H1 (cell line): ENCODE measurements at regions not wholly inside any gene's neighbourhood (a gene's known extent, or its start where the extent isn't known, plus 50 kb on each side); places are given as distances from the start of the nearest gene placed in this dataset.

Experiments used
- TF ChIP-seq, protein P1 (sequence below): fragments of 300-600 bp; sonication (generic); IDR thresholded peaks from 2 replicates; pipeline ENCODE4 v1.7.1; 2012; ENCODE audit warnings: low read length, moderate library complexity, mild to moderate bottlenecking, inconsistent platforms; ENCODE audit not compliant: insufficient replicate concordance

DNA sequence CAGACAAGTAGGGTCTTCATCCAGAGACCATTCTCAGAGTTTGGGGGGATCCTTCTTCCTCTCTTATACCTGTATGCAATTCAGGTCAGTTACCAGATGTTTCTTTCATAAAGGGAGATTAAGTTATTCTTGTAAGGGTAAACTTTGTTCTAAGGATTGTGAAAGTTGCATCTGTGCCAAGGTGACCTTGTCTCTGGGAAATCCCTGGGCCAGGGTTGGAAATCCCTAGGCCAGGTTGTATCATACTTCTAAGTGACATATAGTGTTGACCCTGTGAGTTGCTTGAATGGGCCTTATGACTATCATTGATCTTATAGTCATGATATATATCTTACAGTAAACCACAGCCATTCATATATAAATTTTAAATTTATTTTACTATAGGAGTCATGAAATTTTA, 436.9 kb downstream of the RMST start (continued):
- TF ChIP-seq, protein P1, sequence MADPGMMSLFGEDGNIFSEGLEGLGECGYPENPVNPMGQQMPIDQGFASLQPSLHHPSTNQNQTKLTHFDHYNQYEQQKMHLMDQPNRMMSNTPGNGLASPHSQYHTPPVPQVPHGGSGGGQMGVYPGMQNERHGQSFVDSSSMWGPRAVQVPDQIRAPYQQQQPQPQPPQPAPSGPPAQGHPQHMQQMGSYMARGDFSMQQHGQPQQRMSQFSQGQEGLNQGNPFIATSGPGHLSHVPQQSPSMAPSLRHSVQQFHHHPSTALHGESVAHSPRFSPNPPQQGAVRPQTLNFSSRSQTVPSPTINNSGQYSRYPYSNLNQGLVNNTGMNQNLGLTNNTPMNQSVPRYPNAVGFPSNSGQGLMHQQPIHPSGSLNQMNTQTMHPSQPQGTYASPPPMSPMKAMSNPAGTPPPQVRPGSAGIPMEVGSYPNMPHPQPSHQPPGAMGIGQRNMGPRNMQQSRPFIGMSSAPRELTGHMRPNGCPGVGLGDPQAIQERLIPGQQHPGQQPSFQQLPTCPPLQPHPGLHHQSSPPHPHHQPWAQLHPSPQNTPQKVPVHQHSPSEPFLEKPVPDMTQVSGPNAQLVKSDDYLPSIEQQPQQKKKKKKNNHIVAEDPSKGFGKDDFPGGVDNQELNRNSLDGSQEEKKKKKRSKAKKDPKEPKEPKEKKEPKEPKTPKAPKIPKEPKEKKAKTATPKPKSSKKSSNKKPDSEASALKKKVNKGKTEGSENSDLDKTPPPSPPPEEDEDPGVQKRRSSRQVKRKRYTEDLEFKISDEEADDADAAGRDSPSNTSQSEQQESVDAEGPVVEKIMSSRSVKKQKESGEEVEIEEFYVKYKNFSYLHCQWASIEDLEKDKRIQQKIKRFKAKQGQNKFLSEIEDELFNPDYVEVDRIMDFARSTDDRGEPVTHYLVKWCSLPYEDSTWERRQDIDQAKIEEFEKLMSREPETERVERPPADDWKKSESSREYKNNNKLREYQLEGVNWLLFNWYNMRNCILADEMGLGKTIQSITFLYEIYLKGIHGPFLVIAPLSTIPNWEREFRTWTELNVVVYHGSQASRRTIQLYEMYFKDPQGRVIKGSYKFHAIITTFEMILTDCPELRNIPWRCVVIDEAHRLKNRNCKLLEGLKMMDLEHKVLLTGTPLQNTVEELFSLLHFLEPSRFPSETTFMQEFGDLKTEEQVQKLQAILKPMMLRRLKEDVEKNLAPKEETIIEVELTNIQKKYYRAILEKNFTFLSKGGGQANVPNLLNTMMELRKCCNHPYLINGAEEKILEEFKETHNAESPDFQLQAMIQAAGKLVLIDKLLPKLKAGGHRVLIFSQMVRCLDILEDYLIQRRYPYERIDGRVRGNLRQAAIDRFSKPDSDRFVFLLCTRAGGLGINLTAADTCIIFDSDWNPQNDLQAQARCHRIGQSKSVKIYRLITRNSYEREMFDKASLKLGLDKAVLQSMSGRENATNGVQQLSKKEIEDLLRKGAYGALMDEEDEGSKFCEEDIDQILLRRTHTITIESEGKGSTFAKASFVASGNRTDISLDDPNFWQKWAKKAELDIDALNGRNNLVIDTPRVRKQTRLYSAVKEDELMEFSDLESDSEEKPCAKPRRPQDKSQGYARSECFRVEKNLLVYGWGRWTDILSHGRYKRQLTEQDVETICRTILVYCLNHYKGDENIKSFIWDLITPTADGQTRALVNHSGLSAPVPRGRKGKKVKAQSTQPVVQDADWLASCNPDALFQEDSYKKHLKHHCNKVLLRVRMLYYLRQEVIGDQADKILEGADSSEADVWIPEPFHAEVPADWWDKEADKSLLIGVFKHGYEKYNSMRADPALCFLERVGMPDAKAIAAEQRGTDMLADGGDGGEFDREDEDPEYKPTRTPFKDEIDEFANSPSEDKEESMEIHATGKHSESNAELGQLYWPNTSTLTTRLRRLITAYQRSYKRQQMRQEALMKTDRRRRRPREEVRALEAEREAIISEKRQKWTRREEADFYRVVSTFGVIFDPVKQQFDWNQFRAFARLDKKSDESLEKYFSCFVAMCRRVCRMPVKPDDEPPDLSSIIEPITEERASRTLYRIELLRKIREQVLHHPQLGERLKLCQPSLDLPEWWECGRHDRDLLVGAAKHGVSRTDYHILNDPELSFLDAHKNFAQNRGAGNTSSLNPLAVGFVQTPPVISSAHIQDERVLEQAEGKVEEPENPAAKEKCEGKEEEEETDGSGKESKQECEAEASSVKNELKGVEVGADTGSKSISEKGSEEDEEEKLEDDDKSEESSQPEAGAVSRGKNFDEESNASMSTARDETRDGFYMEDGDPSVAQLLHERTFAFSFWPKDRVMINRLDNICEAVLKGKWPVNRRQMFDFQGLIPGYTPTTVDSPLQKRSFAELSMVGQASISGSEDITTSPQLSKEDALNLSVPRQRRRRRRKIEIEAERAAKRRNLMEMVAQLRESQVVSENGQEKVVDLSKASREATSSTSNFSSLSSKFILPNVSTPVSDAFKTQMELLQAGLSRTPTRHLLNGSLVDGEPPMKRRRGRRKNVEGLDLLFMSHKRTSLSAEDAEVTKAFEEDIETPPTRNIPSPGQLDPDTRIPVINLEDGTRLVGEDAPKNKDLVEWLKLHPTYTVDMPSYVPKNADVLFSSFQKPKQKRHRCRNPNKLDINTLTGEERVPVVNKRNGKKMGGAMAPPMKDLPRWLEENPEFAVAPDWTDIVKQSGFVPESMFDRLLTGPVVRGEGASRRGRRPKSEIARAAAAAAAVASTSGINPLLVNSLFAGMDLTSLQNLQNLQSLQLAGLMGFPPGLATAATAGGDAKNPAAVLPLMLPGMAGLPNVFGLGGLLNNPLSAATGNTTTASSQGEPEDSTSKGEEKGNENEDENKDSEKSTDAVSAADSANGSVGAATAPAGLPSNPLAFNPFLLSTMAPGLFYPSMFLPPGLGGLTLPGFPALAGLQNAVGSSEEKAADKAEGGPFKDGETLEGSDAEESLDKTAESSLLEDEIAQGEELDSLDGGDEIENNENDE, result no peak
